ENCODE measurements at regions not wholly inside any gene's neighbourhood (a gene's known extent, or its start where the extent isn't known, plus 50 kb on each side); places are given as distances from the start of the nearest gene placed in this dataset.

DNA sequence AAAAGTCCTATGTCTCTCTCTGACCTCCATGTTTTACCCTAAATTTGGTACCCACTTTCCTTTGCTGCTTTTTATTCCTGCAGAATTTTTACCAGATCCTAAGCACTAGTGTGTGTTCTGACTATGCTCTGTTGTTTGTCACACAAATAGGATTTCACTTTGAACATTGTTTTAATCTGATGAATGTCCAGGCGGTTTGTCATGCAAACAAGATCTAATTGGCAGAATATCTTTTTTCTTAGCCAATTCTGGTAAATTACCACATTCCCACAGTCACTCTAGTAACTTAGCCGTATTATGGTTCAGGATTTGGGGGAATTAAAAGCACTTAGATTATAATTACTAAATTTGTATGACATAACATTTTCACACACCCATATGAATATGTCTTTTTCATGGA, 557.2 kb upstream of the BOD1L1 start:
- WGBS = 86% methylated on average over 2 of the region's 2 CpGs

DNA sequence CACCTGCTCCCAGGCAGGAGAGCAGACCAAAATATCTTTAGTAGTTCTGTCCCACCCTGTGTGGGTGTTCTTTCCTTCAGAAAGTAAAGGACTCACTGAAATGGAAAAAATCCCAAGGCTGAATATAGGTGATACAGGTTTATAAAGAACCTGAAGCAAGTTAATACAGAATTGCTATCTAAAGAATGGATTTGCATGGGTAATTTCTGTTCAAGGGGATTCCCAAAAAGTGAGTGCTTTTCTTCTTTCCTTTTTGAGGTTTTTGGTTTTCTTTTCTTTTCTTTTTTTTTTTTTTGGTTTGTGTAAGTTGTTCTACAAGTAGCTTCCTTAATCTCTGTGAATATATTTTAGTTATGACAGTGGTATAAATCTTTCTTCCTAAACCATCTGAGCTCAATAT, 560.7 kb upstream of the BOD1L1 start:
- no peaks in the 10 kb centered on the region for H3K36me3 ChIP-seq (ENCODE audit: control insufficient read depth in 4 of 4, insufficient read depth in 3 of 4, low read depth in 1 of 4, low read length in 3 of 4)
- H3K4me3 ChIP-seq (ENCODE audit: low read depth in 1 of 3, low read length in 3 of 3) = no peak overlapping the region
- no peak for DNase-seq (ENCODE audit: low spot score)
- no peak overlapping the region for H3K27ac ChIP-seq (ENCODE audit: low read depth in 1 of 2, low read length in 2 of 2)
- H3K27me3 ChIP-seq (ENCODE audit: control insufficient read depth in 4 of 4, insufficient read depth in 4 of 4, low read length in 3 of 4) = no peaks in the 10 kb centered on the region
- no peaks in the 10 kb centered on the region for H3K9me3 ChIP-seq (ENCODE audit: control insufficient read depth in 4 of 4, low read length in 3 of 4)
- H3K9ac ChIP-seq (ENCODE audit: low read depth in 1 of 2, low read length in 2 of 2) = no peak overlapping the region
- H3K4me1 ChIP-seq (ENCODE audit: control insufficient read depth in 4 of 4, insufficient read depth in 4 of 4, low read length in 3 of 4) = no peaks in the 10 kb centered on the region
- TF ChIP-seq, protein P1, sequence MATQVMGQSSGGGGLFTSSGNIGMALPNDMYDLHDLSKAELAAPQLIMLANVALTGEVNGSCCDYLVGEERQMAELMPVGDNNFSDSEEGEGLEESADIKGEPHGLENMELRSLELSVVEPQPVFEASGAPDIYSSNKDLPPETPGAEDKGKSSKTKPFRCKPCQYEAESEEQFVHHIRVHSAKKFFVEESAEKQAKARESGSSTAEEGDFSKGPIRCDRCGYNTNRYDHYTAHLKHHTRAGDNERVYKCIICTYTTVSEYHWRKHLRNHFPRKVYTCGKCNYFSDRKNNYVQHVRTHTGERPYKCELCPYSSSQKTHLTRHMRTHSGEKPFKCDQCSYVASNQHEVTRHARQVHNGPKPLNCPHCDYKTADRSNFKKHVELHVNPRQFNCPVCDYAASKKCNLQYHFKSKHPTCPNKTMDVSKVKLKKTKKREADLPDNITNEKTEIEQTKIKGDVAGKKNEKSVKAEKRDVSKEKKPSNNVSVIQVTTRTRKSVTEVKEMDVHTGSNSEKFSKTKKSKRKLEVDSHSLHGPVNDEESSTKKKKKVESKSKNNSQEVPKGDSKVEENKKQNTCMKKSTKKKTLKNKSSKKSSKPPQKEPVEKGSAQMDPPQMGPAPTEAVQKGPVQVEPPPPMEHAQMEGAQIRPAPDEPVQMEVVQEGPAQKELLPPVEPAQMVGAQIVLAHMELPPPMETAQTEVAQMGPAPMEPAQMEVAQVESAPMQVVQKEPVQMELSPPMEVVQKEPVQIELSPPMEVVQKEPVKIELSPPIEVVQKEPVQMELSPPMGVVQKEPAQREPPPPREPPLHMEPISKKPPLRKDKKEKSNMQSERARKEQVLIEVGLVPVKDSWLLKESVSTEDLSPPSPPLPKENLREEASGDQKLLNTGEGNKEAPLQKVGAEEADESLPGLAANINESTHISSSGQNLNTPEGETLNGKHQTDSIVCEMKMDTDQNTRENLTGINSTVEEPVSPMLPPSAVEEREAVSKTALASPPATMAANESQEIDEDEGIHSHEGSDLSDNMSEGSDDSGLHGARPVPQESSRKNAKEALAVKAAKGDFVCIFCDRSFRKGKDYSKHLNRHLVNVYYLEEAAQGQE (IDR thresholded peaks at IDR 0.05) = no peak
- TF ChIP-seq RAD21 (IDR thresholded peaks at IDR 0.05) (no peak), RXRA (IDR thresholded peaks at IDR 0.05) (no peak), HNF4G (IDR thresholded peaks at IDR 0.05) (no peak), TAF1 (conservative IDR thresholded peaks at IDR 0.05) (no peak), YY1 (IDR thresholded peaks at IDR 0.05) (no peak), EGR1 (IDR thresholded peaks at IDR 0.05; ENCODE audit: low read depth in 2 of 2) (no peak), NR2F2 (IDR thresholded peaks at IDR 0.05) (no peak), SP1 (IDR thresholded peaks at IDR 0.05) (no peak), HNF4A (conservative IDR thresholded peaks at IDR 0.05) (no peak), FOXA2 (IDR thresholded peaks at IDR 0.05) (no peak), JUND (IDR thresholded peaks at IDR 0.05) (no peak), GABPA (IDR thresholded peaks at IDR 0.05 in 1 of 2, conservative IDR thresholded peaks at IDR 0.05 in 1 of 2) (no peak), FOXA1 (IDR thresholded peaks at IDR 0.05) (no peak)
- TF ChIP-seq, protein P2, sequence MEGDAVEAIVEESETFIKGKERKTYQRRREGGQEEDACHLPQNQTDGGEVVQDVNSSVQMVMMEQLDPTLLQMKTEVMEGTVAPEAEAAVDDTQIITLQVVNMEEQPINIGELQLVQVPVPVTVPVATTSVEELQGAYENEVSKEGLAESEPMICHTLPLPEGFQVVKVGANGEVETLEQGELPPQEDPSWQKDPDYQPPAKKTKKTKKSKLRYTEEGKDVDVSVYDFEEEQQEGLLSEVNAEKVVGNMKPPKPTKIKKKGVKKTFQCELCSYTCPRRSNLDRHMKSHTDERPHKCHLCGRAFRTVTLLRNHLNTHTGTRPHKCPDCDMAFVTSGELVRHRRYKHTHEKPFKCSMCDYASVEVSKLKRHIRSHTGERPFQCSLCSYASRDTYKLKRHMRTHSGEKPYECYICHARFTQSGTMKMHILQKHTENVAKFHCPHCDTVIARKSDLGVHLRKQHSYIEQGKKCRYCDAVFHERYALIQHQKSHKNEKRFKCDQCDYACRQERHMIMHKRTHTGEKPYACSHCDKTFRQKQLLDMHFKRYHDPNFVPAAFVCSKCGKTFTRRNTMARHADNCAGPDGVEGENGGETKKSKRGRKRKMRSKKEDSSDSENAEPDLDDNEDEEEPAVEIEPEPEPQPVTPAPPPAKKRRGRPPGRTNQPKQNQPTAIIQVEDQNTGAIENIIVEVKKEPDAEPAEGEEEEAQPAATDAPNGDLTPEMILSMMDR (IDR thresholded peaks at IDR 0.05; ENCODE audit: low read depth, low read length, missing input control) = no peak
- TF ChIP-seq, protein P3, sequence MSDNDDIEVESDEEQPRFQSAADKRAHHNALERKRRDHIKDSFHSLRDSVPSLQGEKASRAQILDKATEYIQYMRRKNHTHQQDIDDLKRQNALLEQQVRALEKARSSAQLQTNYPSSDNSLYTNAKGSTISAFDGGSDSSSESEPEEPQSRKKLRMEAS (IDR thresholded peaks at IDR 0.05) = no peak
- TF ChIP-seq, protein P4, sequence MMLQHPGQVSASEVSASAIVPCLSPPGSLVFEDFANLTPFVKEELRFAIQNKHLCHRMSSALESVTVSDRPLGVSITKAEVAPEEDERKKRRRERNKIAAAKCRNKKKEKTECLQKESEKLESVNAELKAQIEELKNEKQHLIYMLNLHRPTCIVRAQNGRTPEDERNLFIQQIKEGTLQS (IDR thresholded peaks at IDR 0.05) = no peak
- TF ChIP-seq, protein P5, sequence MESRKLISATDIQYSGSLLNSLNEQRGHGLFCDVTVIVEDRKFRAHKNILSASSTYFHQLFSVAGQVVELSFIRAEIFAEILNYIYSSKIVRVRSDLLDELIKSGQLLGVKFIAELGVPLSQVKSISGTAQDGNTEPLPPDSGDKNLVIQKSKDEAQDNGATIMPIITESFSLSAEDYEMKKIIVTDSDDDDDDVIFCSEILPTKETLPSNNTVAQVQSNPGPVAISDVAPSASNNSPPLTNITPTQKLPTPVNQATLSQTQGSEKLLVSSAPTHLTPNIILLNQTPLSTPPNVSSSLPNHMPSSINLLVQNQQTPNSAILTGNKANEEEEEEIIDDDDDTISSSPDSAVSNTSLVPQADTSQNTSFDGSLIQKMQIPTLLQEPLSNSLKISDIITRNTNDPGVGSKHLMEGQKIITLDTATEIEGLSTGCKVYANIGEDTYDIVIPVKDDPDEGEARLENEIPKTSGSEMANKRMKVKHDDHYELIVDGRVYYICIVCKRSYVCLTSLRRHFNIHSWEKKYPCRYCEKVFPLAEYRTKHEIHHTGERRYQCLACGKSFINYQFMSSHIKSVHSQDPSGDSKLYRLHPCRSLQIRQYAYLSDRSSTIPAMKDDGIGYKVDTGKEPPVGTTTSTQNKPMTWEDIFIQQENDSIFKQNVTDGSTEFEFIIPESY (IDR thresholded peaks at IDR 0.05) = no peak

More for the DNA sequence above, 557.2 kb upstream of the BOD1L1 start:
- no peak overlapping the region for H3K4me3 ChIP-seq (ENCODE audit: low read depth in 1 of 3, low read length in 3 of 3)
- H3K36me3 ChIP-seq (ENCODE audit: control insufficient read depth in 4 of 4, insufficient read depth in 3 of 4, low read depth in 1 of 4, low read length in 3 of 4) = no peaks in the 10 kb centered on the region
- H3K4me1 ChIP-seq (ENCODE audit: control insufficient read depth in 4 of 4, insufficient read depth in 4 of 4, low read length in 3 of 4) = peaks cover 0 to 10% (median 0%) of the 10 kb centered on the region in 4 donors
- no peak overlapping the region for H3K9ac ChIP-seq (ENCODE audit: low read depth in 1 of 2, low read length in 2 of 2)
- no peaks in the 10 kb centered on the region for H3K27me3 ChIP-seq (ENCODE audit: control insufficient read depth in 4 of 4, insufficient read depth in 4 of 4, low read length in 3 of 4)
- TF ChIP-seq GABPA (IDR thresholded peaks at IDR 0.05 in 1 of 2, conservative IDR thresholded peaks at IDR 0.05 in 1 of 2) = no peak
- H3K27ac ChIP-seq (ENCODE audit: low read depth in 1 of 2, low read length in 2 of 2) = no peak overlapping the region
- no peak for DNase-seq (ENCODE audit: low spot score)
- H3K9me3 ChIP-seq (ENCODE audit: control insufficient read depth in 4 of 4, low read length in 3 of 4) = no peaks in the 10 kb centered on the region

Data from liver (tissue), 8 donors.